Chondrocyte (in vitro differentiated cells): ENCODE measurements at regions not wholly inside any gene's neighbourhood (a gene's known extent, or its start where the extent isn't known, plus 50 kb on each side); places are given as distances from the start of the nearest gene placed in this dataset.

Source experiments
- DNase-seq: peaks from one replicate; pipeline ENCODE4 v3.0.0; 2021; ENCODE audit warnings: mixed read lengths, low spot score
- H3K27ac Mint-ChIP-seq: one replicate; pipeline ENCODE4 v1.8.0; 2021; ENCODE audit warnings: mild to moderate bottlenecking, moderate library complexity, mixed read lengths; ENCODE audit not compliant: unreplicated experiment
- H3K27me3 Mint-ChIP-seq: 2 replicates; pipeline ENCODE4 v1.8.0; 2021; ENCODE audit warnings: low read depth, mixed read lengths
- H3K36me3 Mint-ChIP-seq: 2 replicates; pipeline ENCODE4 v1.8.0; 2021; ENCODE audit warnings: low read depth, mixed read lengths
- H3K4me1 Mint-ChIP-seq: 2 replicates; pipeline ENCODE4 v1.8.0; 2021; ENCODE audit warnings: low read depth, mild to moderate bottlenecking, mixed read lengths
- H3K4me3 Mint-ChIP-seq: one replicate; pipeline ENCODE4 v1.8.0; 2021; ENCODE audit warnings: mild to moderate bottlenecking, moderate library complexity, mixed read lengths; ENCODE audit not compliant: unreplicated experiment
- H3K9me3 Mint-ChIP-seq: 2 replicates; pipeline ENCODE4 v1.8.0; 2021; ENCODE audit warnings: low read depth, mixed read lengths
- TF ChIP-seq, protein P1 (sequence below): fragments of 200-600 bp; sonication (generic); IDR thresholded peaks from 2 replicates; pipeline ENCODE4 v1.5.0; 2021; ENCODE audit warnings: antibody characterized with exemption, mild to moderate bottlenecking, moderate library complexity

DNA sequence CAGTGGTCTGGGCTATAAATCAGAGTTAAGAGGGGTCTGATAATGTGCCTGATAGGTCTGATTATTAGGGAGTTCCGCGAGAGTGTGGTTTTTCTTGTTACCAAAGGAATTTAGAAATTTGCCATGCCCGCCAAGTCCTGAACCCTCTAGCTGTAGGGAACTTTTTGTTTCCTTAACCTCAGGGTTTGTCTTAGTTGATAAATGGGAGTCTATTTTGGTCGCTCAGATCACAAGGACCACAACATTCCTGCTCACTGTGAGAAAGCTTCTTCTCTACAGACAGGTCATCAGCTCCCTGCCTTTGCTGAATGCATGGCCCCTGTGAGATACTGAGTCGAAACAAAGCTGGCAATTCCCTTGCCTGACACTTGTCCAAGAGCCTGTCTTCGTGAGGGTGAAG lies 497.8 kb downstream of the HS3ST4 start:
- no peak overlapping the region for H3K4me3 Mint-ChIP-seq
- H3K36me3 Mint-ChIP-seq, result no peaks in the 10 kb centered on the region
- no peak overlapping the region for H3K27ac Mint-ChIP-seq
- no peaks in the 10 kb centered on the region for H3K27me3 Mint-ChIP-seq
- peaks cover 6% of the 10 kb centered on the region for H3K9me3 Mint-ChIP-seq
- TF ChIP-seq, protein P1, sequence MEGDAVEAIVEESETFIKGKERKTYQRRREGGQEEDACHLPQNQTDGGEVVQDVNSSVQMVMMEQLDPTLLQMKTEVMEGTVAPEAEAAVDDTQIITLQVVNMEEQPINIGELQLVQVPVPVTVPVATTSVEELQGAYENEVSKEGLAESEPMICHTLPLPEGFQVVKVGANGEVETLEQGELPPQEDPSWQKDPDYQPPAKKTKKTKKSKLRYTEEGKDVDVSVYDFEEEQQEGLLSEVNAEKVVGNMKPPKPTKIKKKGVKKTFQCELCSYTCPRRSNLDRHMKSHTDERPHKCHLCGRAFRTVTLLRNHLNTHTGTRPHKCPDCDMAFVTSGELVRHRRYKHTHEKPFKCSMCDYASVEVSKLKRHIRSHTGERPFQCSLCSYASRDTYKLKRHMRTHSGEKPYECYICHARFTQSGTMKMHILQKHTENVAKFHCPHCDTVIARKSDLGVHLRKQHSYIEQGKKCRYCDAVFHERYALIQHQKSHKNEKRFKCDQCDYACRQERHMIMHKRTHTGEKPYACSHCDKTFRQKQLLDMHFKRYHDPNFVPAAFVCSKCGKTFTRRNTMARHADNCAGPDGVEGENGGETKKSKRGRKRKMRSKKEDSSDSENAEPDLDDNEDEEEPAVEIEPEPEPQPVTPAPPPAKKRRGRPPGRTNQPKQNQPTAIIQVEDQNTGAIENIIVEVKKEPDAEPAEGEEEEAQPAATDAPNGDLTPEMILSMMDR, result no peak
- no peak for DNase-seq
- H3K4me1 Mint-ChIP-seq, result no peaks in the 10 kb centered on the region

DNA sequence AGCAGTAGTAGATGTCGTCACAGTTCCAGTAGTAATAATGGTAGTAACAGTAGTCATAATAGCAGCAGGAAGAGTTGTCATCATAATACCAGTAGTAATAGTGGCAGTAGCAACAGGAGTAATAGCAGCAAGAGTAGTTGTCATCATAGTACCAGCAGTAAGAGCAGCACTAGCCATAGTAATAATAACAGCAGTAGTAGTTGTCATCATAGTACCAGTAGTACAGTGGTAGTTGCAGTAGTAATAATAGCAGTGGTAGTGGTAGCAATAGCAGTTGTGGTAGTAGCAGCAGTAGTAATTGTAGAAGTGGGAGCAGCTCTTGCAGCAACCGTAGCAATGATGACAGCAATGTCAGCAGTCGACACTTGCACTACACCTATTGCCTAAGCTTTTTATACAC lies 502.8 kb downstream of the HS3ST4 start:
- Mint-ChIP-seq H3K27ac (no peak overlapping the region), H3K9me3 (no peaks in the 10 kb centered on the region), H3K4me1 (no peaks in the 10 kb centered on the region), H3K27me3 (no peaks in the 10 kb centered on the region), H3K36me3 (no peaks in the 10 kb centered on the region), H3K4me3 (no peak overlapping the region)
- TF ChIP-seq, protein P1, result no peak
- no peak for DNase-seq

DNA sequence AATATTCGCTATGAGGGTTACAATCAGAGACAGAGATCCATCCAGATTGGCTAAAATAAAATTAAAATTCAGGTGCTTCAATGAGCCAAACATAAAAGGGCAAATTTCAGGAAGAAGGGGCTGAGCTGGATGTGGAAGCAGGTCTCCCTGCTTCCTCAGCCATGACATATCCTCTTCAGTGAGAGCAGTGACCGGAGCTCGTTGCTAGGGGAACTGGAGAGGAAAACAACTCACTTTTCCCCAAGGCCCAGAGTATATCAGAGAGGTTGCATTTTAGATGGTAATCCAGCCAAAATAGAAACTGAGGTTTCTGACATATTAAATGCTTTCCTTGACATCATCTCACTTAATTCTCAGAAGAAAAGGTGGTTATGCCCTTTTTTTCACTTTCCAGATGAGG lies 503.5 kb downstream of the HS3ST4 start:
- H3K27ac Mint-ChIP-seq, result no peak overlapping the region
- H3K9me3 Mint-ChIP-seq, result no peaks in the 10 kb centered on the region
- H3K36me3 Mint-ChIP-seq, result no peaks in the 10 kb centered on the region
- TF ChIP-seq, protein P1, result no peak
- DNase-seq, result no peak
- no peak overlapping the region for H3K4me3 Mint-ChIP-seq
- no peaks in the 10 kb centered on the region for H3K27me3 Mint-ChIP-seq
- H3K4me1 Mint-ChIP-seq, result no peaks in the 10 kb centered on the region

DNA sequence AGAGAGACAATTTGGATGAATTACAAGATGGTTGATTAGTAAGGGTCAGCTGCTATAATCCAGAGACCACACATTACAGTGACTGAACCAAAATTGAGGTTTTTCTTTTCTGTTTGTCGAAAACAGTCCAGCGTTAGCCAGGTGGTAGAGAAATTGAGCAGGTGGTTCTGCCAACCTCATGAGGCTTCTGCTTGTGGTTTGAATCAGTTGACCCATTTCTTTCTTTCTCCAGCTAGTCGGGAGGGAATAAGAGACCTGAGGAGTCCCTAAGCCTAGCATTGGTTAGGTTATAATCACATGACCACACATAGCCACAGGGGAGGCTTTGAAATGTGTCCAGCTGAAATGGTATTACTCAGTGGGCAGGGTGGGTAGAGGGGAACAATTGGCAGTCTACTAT lies 504.6 kb downstream of the HS3ST4 start:
- Mint-ChIP-seq H3K27ac (no peak overlapping the region), H3K36me3 (no peaks in the 10 kb centered on the region), H3K4me3 (no peak overlapping the region), H3K4me1 (no peaks in the 10 kb centered on the region), H3K9me3 (peaks cover under 1% of the 10 kb centered on the region), H3K27me3 (no peaks in the 10 kb centered on the region)
- DNase-seq, result no peak
- TF ChIP-seq, protein P1, result no peak

DNA sequence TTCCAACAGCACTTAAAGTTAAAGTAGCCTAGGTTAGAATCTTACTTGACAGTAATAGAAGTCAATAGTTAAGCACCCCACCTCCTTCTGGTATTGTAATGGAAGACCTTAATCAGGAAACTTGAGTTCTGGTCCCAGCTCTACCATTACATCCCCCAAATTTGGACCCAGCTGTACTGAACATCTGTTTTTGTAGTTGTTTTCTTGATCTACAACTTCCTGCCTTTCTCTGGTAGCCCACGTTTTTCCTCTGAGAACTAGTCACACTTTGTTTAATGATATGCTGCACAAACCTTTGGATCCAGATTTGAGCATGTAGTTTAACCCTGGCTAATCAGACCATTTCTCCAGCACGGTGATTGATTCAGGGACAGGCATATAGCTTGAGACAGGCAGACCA lies 505.0 kb downstream of the HS3ST4 start:
- TF ChIP-seq, protein P1, result no peak
- peaks cover 5% of the 10 kb centered on the region for H3K9me3 Mint-ChIP-seq
- no peak overlapping the region for H3K27ac Mint-ChIP-seq
- no peaks in the 10 kb centered on the region for H3K4me1 Mint-ChIP-seq
- no peaks in the 10 kb centered on the region for H3K36me3 Mint-ChIP-seq
- no peak overlapping the region for H3K4me3 Mint-ChIP-seq
- no peak for DNase-seq
- no peaks in the 10 kb centered on the region for H3K27me3 Mint-ChIP-seq
